IPS-20b (cell line): ENCODE measurements at regions not wholly inside any gene's neighbourhood (a gene's known extent, or its start where the extent isn't known, plus 50 kb on each side); places are given as distances from the start of the nearest gene placed in this dataset.

Experiments used
- H3K27ac ChIP-seq: one replicate; pipeline ENCODE4 v1.5.1; 2013; ENCODE audit warnings: low read length
- H3K27me3 ChIP-seq: 2 replicates; pipeline ENCODE4 v1.6.1; 2013; ENCODE audit warnings: mild to moderate bottlenecking, low read length, inconsistent platforms; ENCODE audit not compliant: insufficient read depth
- H3K36me3 ChIP-seq: 2 replicates; pipeline ENCODE4 v1.6.1; 2013; ENCODE audit warnings: low read depth, mild to moderate bottlenecking, inconsistent platforms, low read length, moderate library complexity; ENCODE audit not compliant: insufficient read depth
- H3K4me1 ChIP-seq: 2 replicates; pipeline ENCODE4 v1.6.1; 2013; ENCODE audit warnings: mild to moderate bottlenecking, control low read depth, inconsistent platforms, low read length, moderate library complexity; ENCODE audit not compliant: insufficient read depth
- H3K4me3 ChIP-seq: 2 replicates; pipeline ENCODE4 v1.5.1; 2013; ENCODE audit warnings: mild to moderate bottlenecking, low read length, inconsistent platforms
- H3K9ac ChIP-seq: 2 replicates; pipeline ENCODE4 v1.6.1; 2013; ENCODE audit warnings: low read depth, mild to moderate bottlenecking, inconsistent platforms, low read length, moderate library complexity
- H3K9me3 ChIP-seq: 2 replicates; pipeline ENCODE4 v1.6.1; 2013; ENCODE audit warnings: mild to moderate bottlenecking, low read depth, low read length, inconsistent platforms; ENCODE audit not compliant: insufficient read depth

DNA sequence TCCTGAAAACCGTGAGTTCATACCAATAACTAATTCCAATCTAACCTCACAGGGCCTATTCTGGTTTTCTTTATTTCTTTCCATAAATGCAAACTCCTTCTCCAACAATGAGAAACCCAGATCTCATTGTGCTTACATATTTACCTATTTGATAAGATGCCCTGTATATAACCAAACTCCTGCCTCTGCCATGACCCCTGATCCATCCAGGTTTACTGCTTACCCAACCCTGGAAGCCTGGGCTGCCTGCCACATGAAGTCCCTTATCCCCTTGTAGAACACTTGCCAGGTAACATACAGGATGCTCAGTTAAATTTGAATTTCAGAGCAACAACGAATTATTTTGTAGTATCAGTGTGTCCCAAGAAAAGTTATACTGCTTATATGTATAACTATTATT lies 766.1 kb downstream of the LTN1 start:
- Histone ChIP-seq H3K9ac (no peak overlapping the region), H3K36me3 (no peaks in the 10 kb centered on the region), H3K4me3 (no peak overlapping the region), H3K4me1 (no peaks in the 10 kb centered on the region), H3K27ac (no peak overlapping the region), H3K9me3 (no peaks in the 10 kb centered on the region), H3K27me3 (no peaks in the 10 kb centered on the region)

DNA sequence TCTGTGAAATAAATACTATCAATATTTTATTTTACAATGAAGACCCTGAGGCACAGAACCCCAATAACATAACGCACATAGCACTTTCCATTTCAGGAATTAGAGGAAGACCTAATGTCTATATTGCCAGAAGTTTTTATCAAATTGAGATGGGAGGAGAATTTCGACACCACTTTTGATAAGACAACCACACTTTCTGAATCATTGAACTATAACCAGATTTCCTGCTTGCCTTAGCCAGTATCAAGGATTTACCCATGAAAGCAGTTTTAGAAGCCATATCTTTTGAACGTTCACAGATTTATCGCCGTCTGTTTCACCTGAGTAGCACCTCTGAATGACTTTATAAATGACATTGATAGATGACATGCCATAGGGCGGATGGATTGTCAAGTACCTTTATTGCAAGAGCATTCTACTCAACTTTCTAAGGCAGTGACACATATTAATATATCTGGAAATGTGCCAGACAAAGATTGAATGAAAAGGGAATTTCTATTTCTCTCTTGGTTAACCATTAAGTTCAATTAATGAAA lies 768.4 kb downstream of the LTN1 start:
- H3K27ac ChIP-seq, result no peak overlapping the region
- H3K27me3 ChIP-seq, result no peaks in the 10 kb centered on the region
- no peaks in the 10 kb centered on the region for H3K4me1 ChIP-seq
- no peaks in the 10 kb centered on the region for H3K36me3 ChIP-seq
- no peaks in the 10 kb centered on the region for H3K9me3 ChIP-seq
- H3K4me3 ChIP-seq, result no peak overlapping the region
- no peak overlapping the region for H3K9ac ChIP-seq

GRCh38 chr21:28221984-28222383 lies 770.7 kb downstream of the LTN1 start:
- no peak overlapping the region for H3K27ac ChIP-seq
- no peaks in the 10 kb centered on the region for H3K36me3 ChIP-seq
- no peaks in the 10 kb centered on the region for H3K4me1 ChIP-seq
- H3K4me3 ChIP-seq, result no peak overlapping the region
- no peaks in the 10 kb centered on the region for H3K27me3 ChIP-seq
- H3K9me3 ChIP-seq, result no peaks in the 10 kb centered on the region
- no peak overlapping the region for H3K9ac ChIP-seq

GRCh38 chr21:28220680-28221079 lies 772.0 kb downstream of the LTN1 start:
- no peaks in the 10 kb centered on the region for H3K27me3 ChIP-seq
- H3K9me3 ChIP-seq, result no peaks in the 10 kb centered on the region
- H3K9ac ChIP-seq, result no peak overlapping the region
- no peaks in the 10 kb centered on the region for H3K4me1 ChIP-seq
- H3K27ac ChIP-seq, result no peak overlapping the region
- H3K4me3 ChIP-seq, result no peak overlapping the region
- H3K36me3 ChIP-seq, result no peaks in the 10 kb centered on the region

- H3K4me3 ChIP-seq, result no peak overlapping the region
- H3K9ac ChIP-seq, result no peak overlapping the region
- no peaks in the 10 kb centered on the region for H3K27me3 ChIP-seq
- no peak overlapping the region for H3K27ac ChIP-seq
- H3K36me3 ChIP-seq, result no peaks in the 10 kb centered on the region
- H3K9me3 ChIP-seq, result no peaks in the 10 kb centered on the region
- no peaks in the 10 kb centered on the region for H3K4me1 ChIP-seq
Measured at GRCh38 chr21:28216976-28217523, 775.6 kb downstream of the LTN1 start.

DNA sequence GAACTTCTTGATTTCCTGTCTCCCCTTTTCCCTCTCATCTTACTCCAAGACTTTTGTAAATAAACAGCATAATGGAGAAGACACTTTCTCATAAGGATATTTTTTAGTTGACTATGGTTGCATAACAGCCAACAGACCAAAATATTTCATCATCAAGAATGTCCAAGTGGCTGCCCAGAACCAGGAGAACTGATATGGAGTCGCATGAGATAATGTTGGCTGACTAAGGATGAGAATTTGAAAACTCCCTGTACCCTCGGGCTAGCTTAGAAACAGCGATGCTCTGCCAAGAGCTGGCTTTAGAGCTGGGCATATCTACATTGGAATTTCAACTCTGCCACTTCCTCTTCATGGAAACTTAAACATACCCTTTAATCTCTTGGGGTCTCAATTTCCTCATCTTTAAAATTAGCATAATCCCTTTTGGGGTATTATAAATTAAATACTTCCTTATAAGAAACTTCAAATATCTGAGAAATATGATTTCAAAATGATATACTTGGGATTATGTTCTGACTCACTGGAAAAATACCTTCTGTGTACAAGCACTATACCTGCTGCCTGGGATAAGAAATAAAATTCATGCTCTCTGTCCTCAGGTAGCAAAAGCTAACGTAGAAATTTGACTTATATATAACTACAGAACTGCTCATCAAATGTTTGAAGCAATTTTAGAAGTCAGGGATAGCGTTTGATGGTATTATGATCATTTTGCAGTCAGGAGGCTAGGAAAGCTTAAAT lies 777.3 kb downstream of the LTN1 start:
- Histone ChIP-seq H3K9ac (no peak overlapping the region), H3K36me3 (no peaks in the 10 kb centered on the region), H3K4me3 (no peak overlapping the region), H3K4me1 (no peaks in the 10 kb centered on the region), H3K27ac (no peak overlapping the region), H3K27me3 (no peaks in the 10 kb centered on the region), H3K9me3 (no peaks in the 10 kb centered on the region)

GRCh38 chr21:28214786-28215185 lies 777.9 kb downstream of the LTN1 start:
- H3K9me3 ChIP-seq, result no peaks in the 10 kb centered on the region
- no peak overlapping the region for H3K9ac ChIP-seq
- no peak overlapping the region for H3K27ac ChIP-seq

GRCh38 chr21:28213261-28213660 lies 779.4 kb downstream of the LTN1 start:
- Histone ChIP-seq H3K9ac (no peak overlapping the region), H3K9me3 (no peaks in the 10 kb centered on the region), H3K27ac (no peak overlapping the region), H3K4me1 (no peaks in the 10 kb centered on the region), H3K36me3 (no peaks in the 10 kb centered on the region), H3K27me3 (no peaks in the 10 kb centered on the region), H3K4me3 (no peak overlapping the region)

More at GRCh38 chr21:28214786-28215185, 777.9 kb downstream of the LTN1 start:
- H3K27me3 ChIP-seq, result no peaks in the 10 kb centered on the region
- no peaks in the 10 kb centered on the region for H3K36me3 ChIP-seq
- no peaks in the 10 kb centered on the region for H3K4me1 ChIP-seq
- no peak overlapping the region for H3K4me3 ChIP-seq

- no peak overlapping the region for H3K4me3 ChIP-seq
- no peaks in the 10 kb centered on the region for H3K4me1 ChIP-seq
- H3K9me3 ChIP-seq, result no peaks in the 10 kb centered on the region
- H3K27me3 ChIP-seq, result no peaks in the 10 kb centered on the region
- no peaks in the 10 kb centered on the region for H3K36me3 ChIP-seq
- H3K9ac ChIP-seq, result no peak overlapping the region
- no peak overlapping the region for H3K27ac ChIP-seq
Measured at GRCh38 chr21:28212061-28212460, 780.6 kb downstream of the LTN1 start.

GRCh38 chr21:28207436-28208173 lies 785.1 kb downstream of the LTN1 start:
- H3K4me1 ChIP-seq, result no peaks in the 10 kb centered on the region
- no peak overlapping the region for H3K4me3 ChIP-seq
- no peak overlapping the region for H3K9ac ChIP-seq
- no peaks in the 10 kb centered on the region for H3K27me3 ChIP-seq
- no peak overlapping the region for H3K27ac ChIP-seq
- no peaks in the 10 kb centered on the region for H3K9me3 ChIP-seq
- no peaks in the 10 kb centered on the region for H3K36me3 ChIP-seq

DNA sequence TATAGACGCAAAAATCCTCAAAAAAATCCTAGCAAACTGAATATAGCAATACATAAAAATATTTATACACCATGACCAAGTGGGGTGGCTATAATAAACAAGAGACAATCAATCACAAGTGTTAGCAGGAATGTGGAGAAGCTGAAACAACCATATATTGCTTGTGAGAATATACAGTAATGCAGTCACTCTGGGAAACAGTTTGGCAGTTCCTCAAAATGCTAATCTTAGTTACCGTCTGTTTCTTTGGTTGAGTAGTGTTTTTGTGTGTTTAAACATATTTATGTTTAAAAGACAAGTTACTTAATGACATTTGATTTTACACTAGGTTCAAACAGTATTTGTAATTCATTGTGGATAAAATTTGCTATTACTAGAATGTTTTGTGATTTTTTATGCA lies 792.0 kb downstream of the LTN1 start:
- Histone ChIP-seq H3K9ac (no peak overlapping the region), H3K4me3 (no peak overlapping the region), H3K27me3 (no peaks in the 10 kb centered on the region), H3K27ac (no peak overlapping the region), H3K36me3 (no peaks in the 10 kb centered on the region), H3K4me1 (no peaks in the 10 kb centered on the region), H3K9me3 (peaks cover 4% of the 10 kb centered on the region; the same call in 1 of the 2 replicates)

GRCh38 chr21:28196981-28197380 lies 795.7 kb downstream of the LTN1 start:
- Histone ChIP-seq H3K27ac (no peak overlapping the region), H3K9me3 (peaks cover 4% of the 10 kb centered on the region; the same call in 1 of the 2 replicates), H3K9ac (no peak overlapping the region), H3K36me3 (no peaks in the 10 kb centered on the region), H3K4me1 (no peaks in the 10 kb centered on the region), H3K27me3 (no peaks in the 10 kb centered on the region), H3K4me3 (no peak overlapping the region)
